A673 (cell line): ENCODE measurements at regions not wholly inside any gene's neighbourhood (a gene's known extent, or its start where the extent isn't known, plus 50 kb on each side); places are given as distances from the start of the nearest gene placed in this dataset.

Experiments
- BruUV-seq: library from RNA; stranded (reverse); fragments of 400-500 nt; replicated peaks from 2 replicates; lab custom pipeline; 2021; lab: Mats Ljungman, UMichigan
- CTCF ChIA-PET: fragments of 300-600 bp; sonication (Branson Sonifier 250); formaldehyde crosslinking; loops from one replicate; lab custom pipeline; 2022; ENCODE audit warnings: antibody characterized with exemption; lab: Charles Lee
- POLR2A ChIA-PET: fragments of 300-600 bp; sonication (Branson Sonifier 250); formaldehyde crosslinking; loops from one replicate; lab custom pipeline; 2022; ENCODE audit warnings: antibody characterized with exemption; ENCODE audit not compliant: low non-redundant PET; lab: Charles Lee
- DNase-seq: peaks from one replicate; pipeline ENCODE4 v3.0.0-alpha.2; 2015; ENCODE audit warnings: low spot score
- H3K27ac ChIP-seq: fragments of 200-600 bp; sonication (generic); 2 replicates; pipeline ENCODE4 v1.5.1; 2016; ENCODE audit warnings: mixed run types, low read depth, mild to moderate bottlenecking, mixed read lengths, antibody characterized with exemption, low read length; ENCODE audit not compliant: poor library complexity, severe bottlenecking
- H3K27me3 ChIP-seq: fragments of 200-600 bp; sonication (generic); replicated peaks from 2 replicates; pipeline ENCODE4 v1.6.1; 2017; ENCODE audit warnings: mixed run types, low read depth, mild to moderate bottlenecking, mixed read lengths, antibody characterized with exemption, low read length; ENCODE audit not compliant: insufficient read depth, poor library complexity
- H3K36me3 ChIP-seq: fragments of 200-600 bp; sonication (generic); 2 replicates; pipeline ENCODE4 v1.6.1; 2016; ENCODE audit warnings: mixed run types, mild to moderate bottlenecking, mixed read lengths, antibody characterized with exemption, low read length; ENCODE audit not compliant: insufficient read depth, poor library complexity, severe bottlenecking
- H3K4me1 ChIP-seq: fragments of 200-600 bp; sonication (generic); 2 replicates; pipeline ENCODE4 v1.6.1; 2017; ENCODE audit warnings: mixed run types, mild to moderate bottlenecking, mixed read lengths, antibody characterized with exemption, low read length; ENCODE audit not compliant: insufficient read depth, poor library complexity, severe bottlenecking
- H3K4me3 ChIP-seq: fragments of 200-600 bp; sonication (generic); 2 replicates; pipeline ENCODE4 v1.5.1; 2016; ENCODE audit warnings: low read depth, mixed run types, mild to moderate bottlenecking, mixed read lengths, low read length; ENCODE audit not compliant: poor library complexity, severe bottlenecking
- H3K9me3 ChIP-seq: fragments of 200-600 bp; sonication (generic); 2 replicates; pipeline ENCODE4 v1.6.1; 2016; ENCODE audit warnings: mixed run types, low read depth, mild to moderate bottlenecking, mixed read lengths, antibody characterized with exemption, low read length; ENCODE audit not compliant: poor library complexity, severe bottlenecking
- EZH2 ChIP-seq: fragments of 200-600 bp; sonication (generic); IDR thresholded peaks from 2 replicates; pipeline ENCODE4 v1.6.1; 2017; ENCODE audit warnings: borderline replicate concordance, low read depth, mild to moderate bottlenecking, mixed read lengths, antibody characterized with exemption, low read length; ENCODE audit not compliant: poor library complexity, severe bottlenecking
- intact Hi-C: fragments of 100-400 bp; cut with micrococcal nuclease; formaldehyde crosslinking; loops from one replicate; pipeline ENCODE4 v1.10.0; 2022; ENCODE audit not compliant: unreplicated experiment
- TF ChIP-seq, protein P1 (sequence below): fragments of 300-800, 200-600 bp; sonication (generic); conservative IDR thresholded peaks from 2 replicates; pipeline ENCODE4 v1.5.1; 2017; ENCODE audit warnings: low read depth, mild to moderate bottlenecking, antibody characterized with exemption, low read length, moderate library complexity, mixed read lengths

DNA sequence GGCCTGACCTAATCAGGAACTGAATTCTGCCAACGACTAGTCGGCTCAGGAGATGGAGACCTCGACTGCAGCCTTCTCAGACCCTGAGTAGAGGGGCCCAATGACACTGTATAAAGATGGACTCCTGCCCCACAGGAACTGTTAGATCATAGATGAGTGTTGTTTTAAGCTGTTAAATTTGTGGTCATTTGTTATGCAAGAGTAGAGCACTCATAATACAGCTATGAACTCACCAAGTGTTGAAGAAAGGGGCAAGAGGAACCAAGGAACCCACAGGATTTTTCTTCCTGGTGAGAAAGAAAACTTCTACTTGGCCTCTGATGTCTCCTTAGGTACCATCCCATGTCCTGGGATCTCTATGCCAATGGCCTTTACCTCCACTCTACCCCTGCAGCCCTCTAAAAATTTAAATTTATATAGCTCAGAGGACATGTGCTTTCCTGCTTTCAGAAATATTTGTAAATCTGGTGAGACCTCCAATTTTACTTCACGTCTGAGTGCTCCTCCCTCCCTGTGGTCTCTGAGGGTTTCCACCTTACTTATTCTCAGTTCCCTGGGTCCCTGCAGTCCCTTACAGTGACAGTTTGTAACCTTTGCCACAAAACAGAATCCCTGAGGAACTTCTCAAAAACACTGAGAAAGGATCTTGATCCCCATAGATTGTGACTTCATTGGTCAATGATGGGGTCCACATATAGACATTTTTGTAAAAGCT lies 256.3 kb upstream of the ARHGAP20 start:
- peaks cover 20% of the 10 kb centered on the region for H3K4me1 ChIP-seq
- TF ChIP-seq, protein P1, sequence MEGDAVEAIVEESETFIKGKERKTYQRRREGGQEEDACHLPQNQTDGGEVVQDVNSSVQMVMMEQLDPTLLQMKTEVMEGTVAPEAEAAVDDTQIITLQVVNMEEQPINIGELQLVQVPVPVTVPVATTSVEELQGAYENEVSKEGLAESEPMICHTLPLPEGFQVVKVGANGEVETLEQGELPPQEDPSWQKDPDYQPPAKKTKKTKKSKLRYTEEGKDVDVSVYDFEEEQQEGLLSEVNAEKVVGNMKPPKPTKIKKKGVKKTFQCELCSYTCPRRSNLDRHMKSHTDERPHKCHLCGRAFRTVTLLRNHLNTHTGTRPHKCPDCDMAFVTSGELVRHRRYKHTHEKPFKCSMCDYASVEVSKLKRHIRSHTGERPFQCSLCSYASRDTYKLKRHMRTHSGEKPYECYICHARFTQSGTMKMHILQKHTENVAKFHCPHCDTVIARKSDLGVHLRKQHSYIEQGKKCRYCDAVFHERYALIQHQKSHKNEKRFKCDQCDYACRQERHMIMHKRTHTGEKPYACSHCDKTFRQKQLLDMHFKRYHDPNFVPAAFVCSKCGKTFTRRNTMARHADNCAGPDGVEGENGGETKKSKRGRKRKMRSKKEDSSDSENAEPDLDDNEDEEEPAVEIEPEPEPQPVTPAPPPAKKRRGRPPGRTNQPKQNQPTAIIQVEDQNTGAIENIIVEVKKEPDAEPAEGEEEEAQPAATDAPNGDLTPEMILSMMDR, result no peak
- no peak for TF ChIP-seq EZH2
- BruUV-seq, result no TSS peak
- no peaks in the 10 kb centered on the region for H3K27me3 ChIP-seq
- no peaks in the 10 kb centered on the region for H3K36me3 ChIP-seq
- H3K9me3 ChIP-seq, result no peaks in the 10 kb centered on the region
- no peak overlapping the region for H3K27ac ChIP-seq
- no peak for DNase-seq
- CTCF ChIA-PET, result no interaction called here
- no peak overlapping the region for H3K4me3 ChIP-seq
- intact Hi-C loops, result no loop called here
- POLR2A ChIA-PET, result no interaction called here

DNA sequence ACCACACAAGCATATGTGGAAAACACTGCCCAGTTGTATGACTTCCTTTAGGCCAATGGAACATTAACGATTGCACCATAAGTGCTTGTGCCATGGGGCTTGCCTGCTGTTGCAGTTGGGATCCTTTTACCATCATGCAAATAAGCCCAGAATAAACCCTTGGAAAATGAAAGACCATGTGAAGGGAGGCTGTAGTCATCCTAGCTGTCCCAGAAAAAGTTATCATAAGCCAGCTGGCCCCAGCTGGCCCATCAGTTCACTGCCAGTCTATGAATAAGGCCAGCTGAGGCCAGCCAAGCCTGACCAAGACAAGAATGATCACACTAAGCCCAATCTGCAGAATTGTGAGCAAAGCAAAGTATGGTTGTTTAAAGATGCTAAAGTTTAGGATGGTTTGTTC lies 253.9 kb upstream of the ARHGAP20 start:
- Histone ChIP-seq H3K4me3 (no peak overlapping the region), H3K9me3 (no peaks in the 10 kb centered on the region), H3K27ac (no peak overlapping the region), H3K27me3 (no peaks in the 10 kb centered on the region), H3K4me1 (peaks cover 4% of the 10 kb centered on the region), H3K36me3 (no peaks in the 10 kb centered on the region)
- no peak for TF ChIP-seq EZH2
- TF ChIP-seq, protein P1, result no peak
- BruUV-seq, result no TSS peak
- DNase-seq, result no peak
- ChIA-PET CTCF (no interaction called here), POLR2A (no interaction called here)
- intact Hi-C loops, result no loop called here

DNA sequence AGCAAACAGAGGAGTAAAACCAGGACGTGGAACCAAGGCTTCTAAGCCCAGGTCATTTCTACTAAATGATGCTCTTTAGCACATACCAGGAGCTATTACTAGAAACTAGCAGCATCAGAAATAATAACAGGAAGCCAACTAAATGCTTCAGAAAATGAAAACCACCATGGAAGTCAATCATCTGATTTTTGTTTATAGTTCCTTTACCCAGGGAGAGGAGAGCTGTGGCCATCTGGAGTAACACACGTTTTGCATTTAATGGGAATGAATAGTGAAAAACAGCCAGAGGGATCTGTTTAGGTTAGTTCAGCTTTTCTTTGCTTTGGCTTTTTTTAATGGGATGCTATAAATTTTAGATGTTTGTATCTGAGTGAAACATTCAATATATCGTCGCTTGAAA lies 250.7 kb upstream of the ARHGAP20 start:
- no peak for TF ChIP-seq EZH2
- TF ChIP-seq, protein P1, result no peak
- Histone ChIP-seq H3K4me3 (no peak overlapping the region), H3K27ac (no peak overlapping the region), H3K9me3 (no peaks in the 10 kb centered on the region), H3K4me1 (no peaks in the 10 kb centered on the region), H3K36me3 (no peaks in the 10 kb centered on the region), H3K27me3 (no peaks in the 10 kb centered on the region)
- intact Hi-C loops, result no loop called here
- BruUV-seq, result no TSS peak
- no peak for DNase-seq
- ChIA-PET POLR2A (no interaction called here), CTCF (interaction anchor here (0.6 kb wide), 1 partner anchor 250 kb away, joined by 4 read pairs; no protein-coding TSS in a partner anchor)
